ENCODE measurements at regions not wholly inside any gene's neighbourhood (a gene's known extent, or its start where the extent isn't known, plus 50 kb on each side); places are given as distances from the start of the nearest gene placed in this dataset.

GRCh38 chr1:47569681-47570470 lies 132.0 kb downstream of the FOXD2 start:
- TF ChIP-seq GATA2 (IDR thresholded peaks at IDR 0.05; ENCODE audit: low read depth, low read length) (no peak), GATA3 (IDR thresholded peaks at IDR 0.05; ENCODE audit: low read depth, low read length) (no peak)

Data from SH-SY5Y (cell line).